ENCODE measurements at regions not wholly inside any gene's neighbourhood (a gene's known extent, or its start where the extent isn't known, plus 50 kb on each side); places are given as distances from the start of the nearest gene placed in this dataset.

GRCh38 chr4:54541426-54542118 is 116.2 kb upstream of the KIT start:
- Histone ChIP-seq H3K4me1 (ENCODE audit: control insufficient read depth, insufficient read depth, low read length) (no peaks in the 10 kb centered on the region), H3K4me3 (no peak overlapping the region), H3K36me3 (ENCODE audit: control insufficient read depth in 2 of 2, insufficient read depth in 2 of 2, low read length in 1 of 2) (no peaks in the 10 kb centered on the region), H4K20me1 (ENCODE audit: control insufficient read depth, insufficient read depth) (no peaks in the 10 kb centered on the region), H3K27me3 (replicated peaks in 1 of 2; ENCODE audit: control insufficient read depth in 2 of 2, insufficient read depth in 2 of 2, low read length in 1 of 2) (no peaks in the 10 kb centered on the region; a peak in 1 of 4 replicates), H3K79me2 (ENCODE audit: control insufficient read depth, insufficient read depth, low read length) (no peaks in the 10 kb centered on the region), H3K9ac (ENCODE audit: control insufficient read depth, insufficient read depth, low read length) (no peak overlapping the region), H3K4me2 (ENCODE audit: control insufficient read depth, insufficient read depth) (no peak overlapping the region), H3K27ac (ENCODE audit: control insufficient read depth, insufficient read depth) (no peak overlapping the region), H3K9me3 (replicated peaks; ENCODE audit: control insufficient read depth, insufficient read depth, low read length) (no peaks in the 10 kb centered on the region), H2AFZ (ENCODE audit: control insufficient read depth, low read depth, low read length) (no peak overlapping the region)
- BruUV-seq (replicated peaks), result no TSS peak
- 34% methylated on average over 10 of the region's 10 CpGs for WGBS (ENCODE audit: insufficient coverage, insufficient replicate concordance, low lambda C conversion rate, missing lambda C conversion rate)
- ChIA-PET SMC1A (ENCODE audit: uncharacterized antibody, unreplicated experiment) (no interaction called here), RAD21 (ENCODE audit: unreplicated experiment) (interaction anchor here (0.8 kb wide), 1 partner anchor 234 kb away, joined by 3 read pairs; no protein-coding TSS in a partner anchor), POLR2A (no interaction called here), CTCF (no interaction called here)
- intact Hi-C loops (cut with micrococcal nuclease; ENCODE audit: unreplicated experiment), result no loop called here
- in situ Hi-C loops (cut with MboI), result no loop called here
- FAIRE-seq (no peak), ATAC-seq (no peak), DNase-seq (ENCODE audit: low read depth, low spot score) (no peak)
- TF ChIP-seq SREBF2 (IDR thresholded peaks at IDR 0.05; ENCODE audit: low read length), result no peak
- TF ChIP-seq POLR2A (IDR thresholded peaks at IDR 0.05; ENCODE audit: low read depth, low read length), result no peak

GRCh38 chr4:54542119-54542438 is 115.7 kb upstream of the KIT start:
- intact Hi-C loops (cut with micrococcal nuclease; ENCODE audit: unreplicated experiment) (no loop called here), in situ Hi-C loops (cut with MboI) (no loop called here)
- no peak for DNase-seq (ENCODE audit: low read depth, low spot score)
- no peaks in the 10 kb centered on the region for H4K20me1 ChIP-seq (ENCODE audit: control insufficient read depth, insufficient read depth)
- no peak for TF ChIP-seq TARDBP (IDR thresholded peaks at IDR 0.05; ENCODE audit: borderline replicate concordance)
- no peak for TF ChIP-seq SREBF2 (IDR thresholded peaks at IDR 0.05; ENCODE audit: low read length)
- no peak overlapping the region for H2AFZ ChIP-seq (ENCODE audit: control insufficient read depth, low read depth, low read length)
- no peak for FAIRE-seq
- H3K27me3 ChIP-seq (replicated peaks in 1 of 2; ENCODE audit: control insufficient read depth in 2 of 2, insufficient read depth in 2 of 2, low read length in 1 of 2), result no peaks in the 10 kb centered on the region; a peak in 1 of 4 replicates
- no peak overlapping the region for H3K9ac ChIP-seq (ENCODE audit: control insufficient read depth, insufficient read depth, low read length)
- 47% methylated on average over 2 of the region's 2 CpGs for WGBS (ENCODE audit: insufficient coverage, insufficient replicate concordance, low lambda C conversion rate, missing lambda C conversion rate)
- no TSS peak for BruUV-seq (replicated peaks)
- no peaks in the 10 kb centered on the region for H3K79me2 ChIP-seq (ENCODE audit: control insufficient read depth, insufficient read depth, low read length)
- no peak overlapping the region for H3K27ac ChIP-seq (ENCODE audit: control insufficient read depth, insufficient read depth)
- no peak overlapping the region for H3K4me3 ChIP-seq
- no peaks in the 10 kb centered on the region for H3K4me1 ChIP-seq (ENCODE audit: control insufficient read depth, insufficient read depth, low read length)
- no peaks in the 10 kb centered on the region for H3K9me3 ChIP-seq (replicated peaks; ENCODE audit: control insufficient read depth, insufficient read depth, low read length)
- ATAC-seq, result no peak
- ChIA-PET CTCF (no interaction called here), SMC1A (ENCODE audit: uncharacterized antibody, unreplicated experiment) (no interaction called here), POLR2A (no interaction called here), RAD21 (ENCODE audit: unreplicated experiment) (interaction anchor here (0.8 kb wide), 1 partner anchor 233 kb away, joined by 3 read pairs; no protein-coding TSS in a partner anchor)
- no peaks in the 10 kb centered on the region for H3K36me3 ChIP-seq (ENCODE audit: control insufficient read depth in 2 of 2, insufficient read depth in 2 of 2, low read length in 1 of 2)
- H3K4me2 ChIP-seq (ENCODE audit: control insufficient read depth, insufficient read depth), result no peak overlapping the region

Data from GM12878 (cell line).